RPMI7951 (cell line): ENCODE measurements at regions not wholly inside any gene's neighbourhood (a gene's known extent, or its start where the extent isn't known, plus 50 kb on each side); places are given as distances from the start of the nearest gene placed in this dataset.

ENCODE experiments used
- DNase-seq: peaks from one replicate; pipeline ENCODE4 v3.0.0-alpha.2; 2012; ENCODE audit warnings: low read depth

DNA sequence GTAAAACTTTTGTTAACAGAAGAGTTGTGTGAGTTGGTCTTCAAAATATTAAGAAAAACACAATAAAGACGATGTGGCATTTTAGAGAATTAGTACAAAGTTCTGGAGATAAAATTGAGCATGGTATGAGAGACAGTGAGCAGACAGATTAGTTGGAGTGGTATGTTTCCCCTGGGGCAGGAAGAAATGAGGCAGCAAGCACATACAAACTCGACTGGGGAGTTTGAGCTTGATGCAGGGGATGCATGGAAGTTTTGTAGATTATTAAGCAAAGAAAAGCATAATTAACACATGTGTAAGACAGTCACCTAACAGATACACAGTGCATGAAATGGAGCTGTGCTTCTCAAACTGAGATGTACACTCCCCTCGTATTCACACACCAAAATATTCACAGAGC lies 58.1 kb upstream of the IL2 start:
- DNase-seq: no peak

DNA sequence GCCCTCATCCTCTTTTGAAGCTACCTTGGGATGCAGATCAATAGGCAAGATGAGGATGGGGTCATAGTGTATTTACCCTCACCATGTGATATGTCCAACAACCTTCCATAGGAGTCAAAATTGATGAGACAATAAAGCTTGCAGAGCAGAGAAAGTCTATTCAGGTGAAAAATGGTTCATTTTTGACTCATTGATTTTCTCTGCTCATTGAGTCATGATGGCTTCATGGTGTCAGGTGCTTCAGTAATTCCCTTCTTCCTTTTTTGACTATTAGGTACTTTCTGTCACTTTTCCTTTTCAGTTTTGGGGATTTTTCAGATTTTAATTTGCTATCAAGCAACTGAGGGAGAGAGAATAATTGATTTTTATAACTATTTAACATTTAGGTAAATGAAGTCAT lies 55.9 kb upstream of the IL2 start:
- DNase-seq: no peak

DNA sequence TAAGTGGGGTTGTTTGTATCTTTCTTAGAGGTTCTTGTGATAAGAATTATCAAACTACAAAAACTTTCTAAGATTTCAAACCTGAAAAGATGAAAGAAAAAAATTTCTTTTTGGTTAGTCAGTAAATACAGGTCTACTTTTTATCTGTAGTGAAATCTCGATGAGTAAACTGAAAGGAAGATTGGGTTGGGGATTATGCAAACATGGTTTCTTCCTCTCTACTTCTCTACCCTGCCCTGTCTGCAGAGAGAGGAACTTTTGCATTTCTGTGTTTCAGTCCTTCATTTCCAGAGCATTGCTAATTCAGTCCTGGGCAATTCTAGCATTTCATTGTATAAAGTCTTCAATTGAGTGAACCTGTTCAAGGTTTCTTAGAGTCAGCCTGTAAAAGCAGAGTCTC lies 51.6 kb upstream of the IL2 start:
- no peak for DNase-seq
